ENCODE measurements at regions not wholly inside any gene's neighbourhood (a gene's known extent, or its start where the extent isn't known, plus 50 kb on each side); places are given as distances from the start of the nearest gene placed in this dataset.

- TF ChIP-seq CTCF (IDR thresholded peaks at IDR 0.05) = no peak
- H3K4me1 Mint-ChIP-seq (ENCODE audit: unreplicated experiment) = no peaks in the 10 kb centered on the region
- H3K9me3 Mint-ChIP-seq (ENCODE audit: unreplicated experiment) = no peaks in the 10 kb centered on the region
- no peak overlapping the region for H3K27ac Mint-ChIP-seq (ENCODE audit: unreplicated experiment)
- no peaks in the 10 kb centered on the region for H3K27me3 Mint-ChIP-seq (ENCODE audit: unreplicated experiment)
- no peaks in the 10 kb centered on the region for H3K36me3 Mint-ChIP-seq (ENCODE audit: unreplicated experiment)
- no peak for DNase-seq (ENCODE audit: extremely low spot score, unreplicated experiment)
- H3K4me3 Mint-ChIP-seq (ENCODE audit: unreplicated experiment) = no peak overlapping the region
These were observed 578.6 kb upstream of the CA10 start for GRCh38 chr17:52737071-52737470.

DNA sequence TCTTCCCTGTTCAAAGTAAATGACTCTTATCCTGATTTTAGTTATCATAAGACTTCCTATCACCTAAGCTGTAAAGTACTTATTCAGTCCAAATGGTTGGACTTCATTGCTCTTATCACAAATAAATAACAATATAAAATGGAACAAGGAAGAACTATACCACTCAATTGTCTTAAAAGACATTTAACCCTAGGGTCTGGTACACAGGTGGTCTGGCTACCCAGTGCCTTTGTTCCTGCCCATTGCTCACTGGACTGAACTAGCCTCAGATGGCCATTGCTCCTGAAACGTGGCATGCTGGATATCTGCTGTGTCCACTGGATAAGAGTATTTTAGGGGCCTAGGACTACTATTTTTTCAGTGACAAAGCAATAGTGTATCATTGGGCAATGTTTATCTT lies 574.3 kb upstream of the CA10 start:
- Mint-ChIP-seq H3K36me3 (ENCODE audit: unreplicated experiment) (no peaks in the 10 kb centered on the region), H3K27ac (ENCODE audit: unreplicated experiment) (no peak overlapping the region), H3K9me3 (ENCODE audit: unreplicated experiment) (peaks cover 3% of the 10 kb centered on the region), H3K4me1 (ENCODE audit: unreplicated experiment) (no peaks in the 10 kb centered on the region), H3K4me3 (ENCODE audit: unreplicated experiment) (no peak overlapping the region), H3K27me3 (ENCODE audit: unreplicated experiment) (no peaks in the 10 kb centered on the region)
- TF ChIP-seq CTCF (IDR thresholded peaks at IDR 0.05) = no peak
- no peak for DNase-seq (ENCODE audit: extremely low spot score, unreplicated experiment)

DNA sequence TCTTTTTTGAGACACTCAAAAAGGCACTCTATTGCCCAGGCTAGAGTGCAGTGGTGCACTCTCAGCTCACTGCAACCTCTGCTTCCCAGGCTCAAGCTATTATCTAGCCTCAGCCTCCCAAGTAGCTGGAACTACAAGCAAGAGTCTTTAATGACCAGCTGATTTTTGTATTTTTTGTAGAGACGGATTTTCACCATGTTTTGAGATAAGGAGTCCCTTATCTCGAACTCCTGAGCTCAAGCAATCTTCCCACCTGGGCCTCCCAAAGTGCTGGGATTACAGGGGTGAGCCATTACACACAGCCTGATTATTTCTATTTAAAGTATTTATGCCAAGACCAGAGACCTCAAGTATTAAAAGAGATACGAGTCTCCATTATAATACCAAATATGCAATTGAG lies 566.1 kb upstream of the CA10 start:
- no peak overlapping the region for H3K4me3 Mint-ChIP-seq (ENCODE audit: unreplicated experiment)
- H3K27ac Mint-ChIP-seq (ENCODE audit: unreplicated experiment) = no peak overlapping the region
- H3K9me3 Mint-ChIP-seq (ENCODE audit: unreplicated experiment) = peaks cover 6% of the 10 kb centered on the region
- no peaks in the 10 kb centered on the region for H3K36me3 Mint-ChIP-seq (ENCODE audit: unreplicated experiment)
- no peaks in the 10 kb centered on the region for H3K4me1 Mint-ChIP-seq (ENCODE audit: unreplicated experiment)
- DNase-seq (ENCODE audit: extremely low spot score, unreplicated experiment) = no peak
- H3K27me3 Mint-ChIP-seq (ENCODE audit: unreplicated experiment) = no peaks in the 10 kb centered on the region
- TF ChIP-seq CTCF (IDR thresholded peaks at IDR 0.05) = no peak

DNA sequence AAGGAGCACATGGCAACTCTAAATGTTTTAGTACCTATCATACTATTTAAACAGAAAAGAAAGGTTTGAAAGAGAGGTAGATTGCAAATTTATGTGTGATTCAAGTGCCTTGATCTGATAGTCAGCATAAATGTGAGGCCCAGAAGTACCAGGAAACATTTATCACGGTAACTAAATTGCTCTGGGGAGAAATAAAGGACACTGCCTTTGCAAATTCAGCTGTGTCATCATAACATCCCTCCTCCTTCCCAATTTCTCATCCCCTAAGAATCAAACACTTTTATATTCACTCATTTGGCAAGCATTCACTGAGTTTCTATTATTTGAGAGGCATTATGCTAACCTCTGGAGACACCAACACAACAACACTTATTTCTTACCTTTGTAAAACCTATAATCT lies 563.4 kb upstream of the CA10 start:
- Mint-ChIP-seq H3K27me3 (ENCODE audit: unreplicated experiment) (no peaks in the 10 kb centered on the region), H3K36me3 (ENCODE audit: unreplicated experiment) (no peaks in the 10 kb centered on the region), H3K4me1 (ENCODE audit: unreplicated experiment) (no peaks in the 10 kb centered on the region), H3K4me3 (ENCODE audit: unreplicated experiment) (no peak overlapping the region), H3K9me3 (ENCODE audit: unreplicated experiment) (peaks cover 15% of the 10 kb centered on the region), H3K27ac (ENCODE audit: unreplicated experiment) (no peak overlapping the region)
- no peak for DNase-seq (ENCODE audit: extremely low spot score, unreplicated experiment)
- TF ChIP-seq CTCF (IDR thresholded peaks at IDR 0.05) = no peak

- Mint-ChIP-seq H3K36me3 (ENCODE audit: unreplicated experiment) (no peaks in the 10 kb centered on the region), H3K9me3 (ENCODE audit: unreplicated experiment) (peaks cover 11% of the 10 kb centered on the region), H3K4me1 (ENCODE audit: unreplicated experiment) (no peaks in the 10 kb centered on the region), H3K4me3 (ENCODE audit: unreplicated experiment) (no peak overlapping the region), H3K27ac (ENCODE audit: unreplicated experiment) (no peak overlapping the region), H3K27me3 (ENCODE audit: unreplicated experiment) (no peaks in the 10 kb centered on the region)
- TF ChIP-seq CTCF (IDR thresholded peaks at IDR 0.05) = no peak
- no peak for DNase-seq (ENCODE audit: extremely low spot score, unreplicated experiment)
These were observed 551.9 kb upstream of the CA10 start for GRCh38 chr17:52710363-52710901.

Data from osteocyte (in vitro differentiated cells).